Stimulated activated CD4-positive, alpha-beta T cell treated with anti-CD3 and anti-CD28 coated beads, Interleukin-4, amount 100 ng/mL, for 48 hours (primary cell): ENCODE measurements at regions not wholly inside any gene's neighbourhood (a gene's known extent, or its start where the extent isn't known, plus 50 kb on each side); places are given as distances from the start of the nearest gene placed in this dataset.
"Not testable (repeated sequence)": the region's sequence is repeated elsewhere in the genome, so short reads cannot be mapped to it uniquely, and the experiment has no call there.

Experiments used
- DNase-seq, 2 donors: peaks; one replicate each; pipeline ENCODE4 v3.0.0-alpha.2; 2020; ENCODE audit warnings: low read depth in 2 of 2

DNA sequence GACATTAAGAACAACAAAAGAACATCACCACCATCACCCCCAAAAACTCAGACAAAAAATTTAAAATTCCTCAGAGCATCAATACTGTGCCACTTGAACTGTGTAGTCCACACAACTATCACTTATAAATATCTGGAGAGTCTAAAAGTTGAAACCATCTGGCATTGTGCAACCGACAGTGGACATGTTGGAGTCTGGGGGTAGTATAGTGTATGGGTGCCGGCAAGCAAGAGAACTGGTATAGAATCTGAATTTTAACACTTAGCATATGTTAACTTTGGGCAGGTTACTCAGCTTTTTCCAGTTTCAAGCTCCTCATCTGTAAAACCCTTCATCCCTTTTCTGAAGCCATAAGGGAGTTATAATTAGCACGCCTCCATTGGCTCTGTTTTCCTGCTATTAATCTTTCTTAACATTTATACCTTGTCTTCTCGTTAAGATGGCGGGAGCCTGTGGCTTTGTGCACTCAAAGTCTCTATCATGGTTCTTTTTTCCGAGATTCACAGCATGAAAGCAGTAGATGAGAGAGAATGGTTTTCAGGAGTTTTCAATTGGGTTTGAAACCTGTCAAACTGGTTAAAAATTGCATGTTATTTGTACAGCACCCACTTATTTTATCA lies 255.7 kb upstream of the TBL1XR1 start:
- no peak for DNase-seq

GRCh38 chr3:177453451-177453844 lies 256.2 kb upstream of the TBL1XR1 start:
- DNase-seq, result no peak

DNA sequence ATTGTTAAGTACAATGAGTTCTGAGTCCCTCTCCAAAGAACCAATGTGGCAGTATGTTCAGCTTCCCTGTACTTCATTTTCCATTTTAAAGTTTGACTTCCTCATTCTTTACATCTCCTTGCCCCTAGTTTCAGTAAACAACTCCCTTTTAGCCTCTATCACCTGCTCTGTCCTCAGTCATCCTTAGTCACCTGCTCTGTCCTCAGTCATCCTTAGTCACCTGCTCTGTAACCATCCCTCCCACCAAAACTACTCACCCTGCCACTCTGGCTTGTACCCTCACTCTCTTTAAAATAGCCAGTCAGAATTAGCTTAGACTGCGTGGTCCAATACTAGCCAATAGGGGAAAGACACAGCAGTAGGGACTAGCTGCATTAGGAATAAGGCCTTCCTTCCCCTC lies 259.9 kb upstream of the TBL1XR1 start:
- DNase-seq, result not testable (repeated sequence)

DNA sequence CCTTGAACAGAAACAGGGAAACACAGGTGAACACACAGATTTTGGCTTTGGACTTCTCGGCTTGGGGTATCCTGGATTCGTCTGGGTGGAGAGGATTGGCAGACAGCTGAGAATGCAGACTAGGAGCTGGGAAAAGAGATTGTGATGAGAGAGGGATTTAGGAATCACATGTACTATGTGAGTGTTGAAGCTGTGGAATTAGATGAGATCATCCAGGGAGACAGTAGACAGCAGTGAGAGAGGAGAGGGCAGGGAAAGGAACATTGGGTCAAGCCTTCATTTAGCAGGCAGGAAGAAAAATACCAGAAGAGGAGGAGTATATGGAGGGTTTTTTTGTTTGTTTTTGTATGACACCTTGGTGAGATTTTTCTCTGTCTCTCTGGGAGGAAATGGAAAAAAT lies 262.1 kb upstream of the TBL1XR1 start:
- DNase-seq, result no peak

GRCh38 chr3:177460047-177460446 lies 262.8 kb upstream of the TBL1XR1 start:
- DNase-seq, result no peak

GRCh38 chr3:177461765-177462164 lies 264.5 kb upstream of the TBL1XR1 start:
- no peak for DNase-seq

GRCh38 chr3:177463341-177463740 lies 266.1 kb upstream of the TBL1XR1 start:
- not testable (repeated sequence) for DNase-seq

- no peak for DNase-seq
Measured at GRCh38 chr3:177463863-177464262, 266.6 kb upstream of the TBL1XR1 start.

DNA sequence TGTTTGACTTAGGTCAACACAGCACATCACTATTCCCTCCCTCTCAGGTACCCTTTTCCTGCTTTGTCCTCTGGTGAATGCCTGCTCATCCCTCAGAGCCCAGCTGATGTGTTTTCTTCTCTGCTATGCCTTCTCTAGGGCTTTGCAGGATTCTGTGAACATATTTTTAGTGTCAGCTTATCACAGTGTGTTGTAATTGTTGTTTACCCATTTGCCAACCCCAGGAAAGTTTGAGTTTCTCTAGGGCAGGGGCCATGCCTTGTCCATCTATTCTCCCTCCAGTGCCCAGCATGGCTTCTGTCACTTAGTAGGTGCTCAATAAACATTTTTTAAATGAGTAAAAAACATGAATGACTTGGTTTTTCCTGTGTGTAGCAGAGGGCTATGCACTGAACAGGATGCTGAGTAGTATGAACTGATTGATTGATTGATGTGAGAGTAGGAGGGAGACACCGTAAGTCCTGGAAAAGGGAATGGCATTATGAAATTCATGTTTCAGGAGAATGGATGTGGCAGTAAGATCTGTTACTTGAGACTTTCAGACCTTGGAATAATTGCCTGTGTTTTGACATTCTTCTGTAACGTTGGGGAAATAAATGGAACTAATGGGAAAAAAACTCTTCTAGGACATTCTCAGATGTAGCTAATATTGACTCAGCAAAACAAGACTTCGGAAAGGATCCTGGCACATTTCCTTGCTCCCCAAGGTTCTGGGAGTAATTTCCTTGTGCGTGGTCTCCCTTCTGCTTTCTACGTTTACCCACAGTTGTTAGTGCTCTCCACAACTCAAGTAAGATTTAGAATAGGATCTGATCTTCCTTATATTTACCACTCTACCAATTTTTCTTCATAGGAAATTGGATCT lies 267.3 kb upstream of the TBL1XR1 start:
- DNase-seq, result no peak

GRCh38 chr3:177465257-177465642 lies 268.0 kb upstream of the TBL1XR1 start:
- no peak for DNase-seq

- DNase-seq, result no peak
Measured at GRCh38 chr3:177466074-177466473, 268.8 kb upstream of the TBL1XR1 start.

DNA sequence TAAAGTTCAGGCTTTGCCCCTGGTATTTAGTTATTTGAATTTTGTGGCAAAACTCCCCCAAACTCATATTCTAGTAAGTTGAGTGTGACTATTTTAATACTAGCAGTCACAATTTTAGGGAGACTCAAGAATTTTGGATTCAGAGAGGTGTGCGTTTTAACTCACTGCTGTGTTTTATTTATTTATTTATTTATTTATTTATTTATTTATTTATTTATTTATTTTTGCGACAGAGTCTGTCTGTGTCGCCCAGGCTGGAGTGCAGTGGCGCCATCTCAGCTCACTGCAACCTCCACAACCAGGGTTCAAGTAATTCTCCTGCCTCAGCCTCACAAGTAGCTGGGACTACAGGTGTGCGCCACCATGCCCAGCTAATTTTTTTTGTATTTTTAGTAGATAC lies 269.3 kb upstream of the TBL1XR1 start:
- not testable (repeated sequence) for DNase-seq

GRCh38 chr3:177467247-177467985 lies 270.1 kb upstream of the TBL1XR1 start:
- no peak for DNase-seq

DNA sequence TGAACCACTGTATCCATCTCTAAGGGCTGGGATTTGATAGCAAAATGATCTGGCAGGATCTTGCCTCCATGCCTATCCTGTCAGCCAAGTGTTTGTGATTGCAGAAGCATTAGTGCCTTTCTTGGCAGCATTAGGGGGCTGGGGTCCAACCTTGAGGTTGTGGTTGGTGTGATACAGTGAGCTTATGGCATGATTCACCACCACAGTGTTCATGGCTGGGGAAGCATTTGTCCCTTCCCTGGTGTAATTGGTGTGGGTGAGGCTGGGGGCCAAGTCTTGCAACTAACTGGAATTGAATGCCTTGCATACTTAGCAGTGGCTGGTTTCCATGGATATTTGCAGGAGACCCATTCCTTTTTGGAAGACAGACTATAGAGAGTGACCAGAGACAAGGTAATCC lies 271.0 kb upstream of the TBL1XR1 start:
- DNase-seq, result no peak

- DNase-seq, result no peak
Measured at GRCh38 chr3:177468816-177469215, 271.5 kb upstream of the TBL1XR1 start.

GRCh38 chr3:177469216-177469615 lies 271.9 kb upstream of the TBL1XR1 start:
- DNase-seq, result no peak

DNA sequence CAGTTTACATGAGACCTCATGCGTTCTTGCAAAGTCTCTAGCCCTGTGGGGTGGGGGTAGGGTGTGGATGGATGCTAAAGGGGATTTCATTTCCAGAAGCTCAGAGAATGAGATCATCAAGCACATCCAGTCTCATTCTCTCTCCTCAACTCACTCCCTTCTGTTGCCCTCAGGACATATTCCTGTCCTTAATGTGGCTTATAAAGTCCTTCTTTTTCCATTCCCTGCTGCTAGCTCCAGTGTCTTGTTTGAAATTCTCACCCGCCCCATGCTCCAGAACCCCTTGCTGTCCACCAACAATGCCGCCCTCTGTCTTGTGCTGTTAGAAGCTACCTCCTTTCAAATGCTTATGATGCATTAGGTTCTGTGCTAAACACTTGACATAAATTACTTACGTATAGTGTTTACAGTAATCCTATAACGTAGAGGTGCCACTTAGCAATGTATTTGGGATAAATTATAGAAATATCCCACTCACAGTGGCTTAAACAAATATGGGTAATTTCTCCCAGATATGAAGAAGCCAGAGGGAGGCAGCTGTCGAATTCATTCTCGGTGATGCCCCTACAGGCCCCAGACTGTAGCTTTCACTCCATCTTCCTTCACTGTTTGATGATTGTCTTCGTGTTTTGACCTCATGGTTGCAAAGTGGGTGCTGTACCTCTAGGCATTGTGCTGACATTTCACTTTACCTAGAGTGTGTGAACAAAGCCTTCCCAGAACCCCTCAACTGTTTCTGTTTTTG lies 273.1 kb upstream of the TBL1XR1 start:
- no peak for DNase-seq

DNA sequence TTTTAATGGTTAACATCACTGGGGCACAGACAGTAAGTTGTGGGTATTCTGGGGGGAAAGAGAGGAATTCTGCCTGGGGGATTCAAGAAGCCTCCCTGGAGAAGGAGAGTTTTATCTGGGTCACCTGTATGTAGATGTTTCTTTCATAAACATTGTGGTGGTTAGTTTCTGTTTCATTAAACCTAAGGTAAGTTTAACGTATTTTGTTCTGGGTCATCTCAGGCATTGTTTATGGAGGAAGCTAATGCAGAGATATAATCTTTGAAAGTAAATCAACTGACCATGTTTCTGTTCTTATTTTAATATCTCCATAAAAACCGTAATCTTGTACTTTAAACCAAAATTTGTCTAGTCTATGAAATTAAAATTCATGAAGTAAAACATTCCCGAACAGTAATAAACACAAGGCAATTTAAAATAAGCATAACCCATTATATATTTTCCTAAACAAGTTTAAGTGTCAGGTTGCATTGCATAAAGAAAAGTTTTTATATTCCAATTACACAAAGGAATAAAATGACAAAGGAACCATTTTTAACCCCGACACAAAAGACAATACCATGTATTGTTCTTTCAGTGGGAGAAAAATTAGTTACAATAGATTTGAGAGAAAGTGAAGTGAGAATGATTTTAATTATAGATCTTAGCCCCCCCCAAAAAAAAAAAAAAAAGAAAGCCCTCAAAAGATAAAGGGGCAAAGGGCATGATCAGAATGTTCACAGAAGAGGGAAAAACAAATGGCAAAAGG lies 274.6 kb upstream of the TBL1XR1 start:
- no peak for DNase-seq

- no peak for DNase-seq
Measured at GRCh38 chr3:177473184-177473583, 275.9 kb upstream of the TBL1XR1 start.

- DNase-seq, result no peak
Measured at GRCh38 chr3:177473903-177474302, 276.6 kb upstream of the TBL1XR1 start.

- DNase-seq, result no peak
Measured at GRCh38 chr3:177474652-177475355, 277.5 kb upstream of the TBL1XR1 start.
